GM18505 (cell line): ENCODE measurements at regions not wholly inside any gene's neighbourhood (a gene's known extent, or its start where the extent isn't known, plus 50 kb on each side); places are given as distances from the start of the nearest gene placed in this dataset.
"Not testable (repeated sequence)": the region's sequence is repeated elsewhere in the genome, so short reads cannot be mapped to it uniquely, and the experiment has no call there.

Experiments
- ATAC-seq: cut with Tn5 transposase; IDR thresholded peaks from one replicate; pipeline ENCODE4 v1.9.1; 2021; ENCODE audit not compliant: unreplicated experiment
- POLR2A ChIP-seq: IDR thresholded peaks from 4 replicates; pipeline ENCODE4 v1.6.1; 2011; ENCODE audit warnings: borderline replicate concordance; ENCODE audit not compliant: insufficient read depth, insufficient read length; ENCODE audit errors: extremely low read depth

GRCh38 chr11:121358760-121359159 is 66.2 kb downstream of the SC5D start:
- no peak for TF ChIP-seq POLR2A
- ATAC-seq, result no peak

GRCh38 chr11:121359591-121359990 is 67.0 kb downstream of the SC5D start:
- TF ChIP-seq POLR2A, result no peak
- ATAC-seq, result no peak

- not testable (repeated sequence) for ATAC-seq
Measured at GRCh38 chr11:121362955-121363354, 70.4 kb downstream of the SC5D start.

DNA sequence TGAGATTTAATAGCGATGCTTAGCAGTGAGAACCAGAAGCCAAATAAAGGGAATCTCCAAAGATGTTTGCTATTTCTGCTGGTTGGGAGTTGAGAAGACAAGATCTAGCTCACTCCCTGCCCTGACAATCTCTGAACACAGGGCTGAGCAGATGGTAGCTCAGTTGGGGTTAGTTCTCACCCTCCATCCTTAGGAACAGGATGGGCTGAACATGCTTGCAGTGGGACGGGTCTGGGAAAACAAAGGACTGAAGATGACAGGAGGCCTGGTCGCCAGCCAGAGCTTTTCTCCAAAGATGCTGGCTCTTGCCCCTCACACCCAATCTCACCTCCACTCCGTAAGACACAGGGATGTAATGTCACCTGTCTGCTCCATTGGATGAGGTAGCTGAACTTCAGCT is 72.7 kb downstream of the SC5D start:
- no peak for ATAC-seq
- TF ChIP-seq POLR2A, result no peak

DNA sequence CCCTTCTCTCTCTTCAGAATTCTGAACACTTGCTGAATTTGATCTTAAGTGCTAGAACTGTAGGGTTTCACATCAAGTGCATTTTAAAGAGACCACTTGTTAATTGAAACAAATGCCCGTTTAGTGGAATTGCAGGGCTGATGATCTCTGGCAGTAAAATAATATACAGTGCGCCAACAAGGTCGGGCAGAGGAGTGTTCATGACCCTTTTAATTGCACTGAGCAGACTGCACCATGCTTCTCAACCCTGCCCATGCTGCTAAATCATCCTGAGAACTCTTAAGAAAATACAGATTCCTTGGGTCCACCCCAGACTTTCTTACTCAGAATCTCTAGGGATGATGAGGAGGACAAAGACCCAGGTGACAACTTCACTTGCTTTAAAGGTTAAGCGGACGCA is 73.5 kb downstream of the SC5D start:
- no peak for ATAC-seq
- no peak for TF ChIP-seq POLR2A

DNA sequence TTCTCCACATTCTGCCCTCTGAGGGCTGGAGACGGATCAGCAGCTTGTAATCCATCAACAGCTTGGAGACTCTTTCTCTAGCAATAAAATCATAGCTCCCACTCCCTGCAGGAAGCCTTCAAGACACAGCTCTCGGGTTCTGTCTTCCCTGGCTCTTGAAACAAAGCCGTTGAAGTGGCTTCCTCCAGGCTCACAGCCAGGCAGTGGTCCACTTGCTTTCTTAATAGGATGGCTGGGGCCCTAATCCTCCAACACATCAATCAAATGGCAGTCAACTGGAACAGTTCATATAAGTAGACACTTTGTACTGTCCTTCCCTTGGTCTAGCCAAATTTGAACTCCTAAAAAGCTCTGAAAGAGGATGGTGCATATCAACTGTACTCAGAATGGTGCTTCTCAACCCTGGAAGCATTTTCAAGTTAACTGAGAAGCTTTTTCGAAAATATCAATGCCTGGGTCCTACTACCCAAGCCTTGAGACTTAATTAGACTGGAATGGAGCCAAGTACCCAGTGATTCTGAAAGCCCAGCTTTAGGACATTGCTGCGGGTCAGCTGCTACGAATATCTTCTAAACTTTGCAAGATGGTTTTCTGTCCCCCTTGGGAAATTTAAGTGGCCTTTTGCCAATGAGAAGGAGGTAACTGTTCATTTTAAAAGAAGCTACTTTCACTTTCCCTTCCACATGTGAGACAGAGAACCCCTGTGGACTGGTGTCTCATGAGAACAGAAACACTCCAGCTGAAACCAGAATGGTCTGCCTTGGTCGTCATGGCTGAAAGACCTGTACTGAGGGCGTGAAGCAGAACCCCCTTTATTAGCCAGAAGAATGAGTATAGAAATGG is 74.7 kb downstream of the SC5D start:
- peak; percentile 85 for ATAC-seq
- TF ChIP-seq POLR2A, result no peak

GRCh38 chr11:121367844-121368225 is 75.3 kb downstream of the SC5D start:
- no peak for ATAC-seq
- no peak for TF ChIP-seq POLR2A

DNA sequence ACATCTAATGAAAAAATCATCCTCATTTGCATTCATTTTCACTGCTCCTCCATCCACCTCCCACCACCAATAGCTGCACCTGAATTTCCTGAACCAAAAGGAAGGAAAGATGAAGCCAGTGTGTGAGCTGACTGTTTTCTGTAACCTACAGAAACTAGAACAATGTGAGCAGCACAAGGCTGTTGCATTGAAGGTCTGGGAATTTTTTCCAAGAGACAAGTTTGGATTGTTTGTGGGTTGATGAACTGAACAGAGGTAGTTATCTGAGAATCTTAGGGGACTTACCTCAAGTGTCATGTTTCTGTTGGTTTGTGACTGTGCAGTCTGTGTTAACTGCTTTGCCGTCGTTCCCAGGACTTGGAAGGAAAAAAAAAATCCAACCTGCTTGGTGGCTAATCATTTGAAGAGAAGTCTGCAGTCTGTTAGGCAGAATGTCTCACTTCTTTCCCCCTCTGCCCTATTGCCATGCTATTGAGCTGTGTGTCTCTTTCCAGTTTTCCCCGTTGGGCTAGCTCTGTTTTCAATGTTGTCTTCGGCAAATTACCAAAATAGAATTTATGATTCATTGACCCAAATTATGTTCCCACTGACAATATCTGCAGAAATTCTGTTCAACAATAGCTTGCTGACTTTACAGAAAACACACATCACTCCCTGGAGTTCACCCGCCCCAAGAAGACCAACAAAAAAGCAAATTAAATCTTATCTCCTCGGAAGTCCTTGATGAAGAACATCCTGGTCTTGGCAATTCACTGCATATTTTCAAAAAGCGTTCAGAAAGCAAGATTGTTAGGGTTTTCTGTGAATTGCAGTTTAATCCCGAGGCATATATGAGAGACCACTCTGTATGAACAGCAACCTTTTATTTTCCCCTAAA is 76.0 kb downstream of the SC5D start:
- ATAC-seq, result no peak
- TF ChIP-seq POLR2A, result no peak

GRCh38 chr11:121369366-121369765 is 76.8 kb downstream of the SC5D start:
- ATAC-seq, result no peak
- no peak for TF ChIP-seq POLR2A

GRCh38 chr11:121372028-121372427 is 79.5 kb downstream of the SC5D start:
- no peak for ATAC-seq
- no peak for TF ChIP-seq POLR2A

DNA sequence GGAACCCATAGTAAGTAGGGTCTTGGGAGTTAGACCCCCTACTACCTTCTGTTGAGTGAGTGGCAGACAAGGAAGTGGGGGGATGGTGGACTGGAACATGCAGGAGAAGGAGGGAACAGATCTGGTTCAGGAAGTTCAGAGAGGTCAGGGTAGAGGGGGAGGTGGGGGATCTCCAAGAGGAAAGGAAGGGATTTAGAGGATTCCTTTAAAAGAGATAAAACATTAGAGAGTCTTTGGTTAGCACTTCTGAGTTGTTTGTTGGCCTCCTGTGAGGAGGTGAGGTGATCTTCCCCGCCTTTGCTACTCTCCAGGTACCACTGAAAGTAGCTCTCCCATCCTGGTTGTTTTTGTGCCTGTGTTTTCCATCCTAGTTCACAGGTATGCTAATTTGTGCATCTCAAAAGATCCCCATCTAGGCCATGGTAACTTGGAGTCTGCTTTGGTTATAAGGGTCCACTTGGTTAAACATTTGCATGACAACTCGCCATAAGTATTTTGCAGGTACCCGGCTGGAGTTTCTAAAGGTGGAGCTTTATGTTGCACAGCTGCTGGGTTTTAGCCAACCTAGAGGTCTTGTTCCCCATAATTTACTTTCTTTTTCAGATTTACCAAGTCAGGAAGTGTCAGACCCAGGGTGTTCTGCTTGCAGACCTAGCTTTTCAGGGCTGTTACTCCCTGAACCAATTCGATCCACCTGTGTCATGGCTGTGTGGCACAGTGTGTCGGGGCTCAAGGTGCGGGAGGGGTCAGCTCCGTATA is 79.3 kb upstream of the SORL1 start:
- TF ChIP-seq POLR2A, result peak; percentile 59
- ATAC-seq, result peak; percentile 80

DNA sequence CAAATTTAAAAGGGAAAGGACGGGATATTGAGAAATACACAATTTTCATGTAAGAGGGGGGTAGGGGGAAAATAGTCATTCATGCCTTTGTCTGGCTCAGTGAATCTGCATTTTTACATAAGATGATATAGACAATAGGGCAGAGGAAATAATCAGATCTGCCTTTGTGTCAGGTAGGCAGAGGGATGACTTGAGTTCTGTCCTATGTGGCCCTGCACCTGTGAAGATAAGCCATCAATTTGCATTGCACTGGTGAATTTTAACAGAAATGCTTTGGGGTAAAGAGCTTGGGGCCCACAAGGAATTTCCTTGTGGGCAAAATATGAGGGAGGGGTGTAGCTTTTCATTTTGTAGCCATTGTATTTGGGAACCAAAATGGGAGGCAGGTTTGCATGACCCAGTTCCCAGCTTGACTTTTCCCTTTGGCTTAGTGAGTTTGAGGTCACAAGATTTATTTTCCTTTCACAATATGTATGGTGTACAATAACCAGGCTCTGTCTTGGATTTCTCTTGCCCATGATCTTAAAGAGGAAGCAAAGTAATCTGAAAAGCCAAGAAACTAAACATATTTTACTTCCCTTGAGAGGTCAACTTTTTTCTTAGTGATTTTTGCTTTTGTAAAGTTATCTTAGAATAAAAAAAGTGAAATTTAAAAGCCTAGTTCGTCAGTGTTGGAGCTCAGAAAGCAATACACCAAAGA is 77.7 kb upstream of the SORL1 start:
- TF ChIP-seq POLR2A, result no peak
- ATAC-seq, result no peak

GRCh38 chr11:121376130-121376529 is 76.0 kb upstream of the SORL1 start:
- no peak for ATAC-seq
- no peak for TF ChIP-seq POLR2A

DNA sequence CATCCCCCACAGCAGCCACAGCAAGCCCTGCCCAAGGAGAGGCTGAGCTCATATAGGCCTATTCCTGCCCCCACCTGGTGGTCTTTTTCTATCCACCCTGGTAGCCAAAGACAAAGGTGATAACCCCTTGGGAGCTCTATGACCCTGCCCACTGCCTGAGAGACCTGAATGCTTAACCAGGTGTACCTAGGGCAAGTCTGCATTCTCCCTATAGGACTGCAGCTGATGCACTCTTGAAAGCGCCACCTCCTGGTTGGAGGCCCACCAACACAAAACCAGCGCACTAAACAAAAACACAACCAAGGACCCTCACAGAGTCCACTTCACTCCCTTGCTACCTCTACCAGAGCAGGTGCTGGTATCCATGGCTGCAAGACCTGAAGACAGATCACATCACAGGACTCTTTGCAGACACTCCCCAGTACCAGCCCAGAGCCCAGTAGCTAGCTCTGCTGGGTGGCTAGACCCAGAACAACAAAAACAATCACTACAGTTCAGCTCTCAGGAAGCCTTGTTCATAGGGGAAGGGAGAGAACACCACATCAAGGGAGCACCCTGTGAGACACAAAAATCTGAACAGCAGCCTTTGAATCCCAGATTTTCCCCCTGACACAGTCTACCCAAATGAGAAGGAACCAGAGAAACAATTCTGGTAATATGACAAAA is 72.8 kb upstream of the SORL1 start:
- ATAC-seq, result not testable (repeated sequence)
